Endothelial cell of umbilical vein (primary cell): ENCODE measurements at regions not wholly inside any gene's neighbourhood (a gene's known extent, or its start where the extent isn't known, plus 50 kb on each side); places are given as distances from the start of the nearest gene placed in this dataset.

Experiments used
- CTCF ChIP-seq, 2 donors: IDR thresholded peaks; 1 replicate in 1 of 2; 2 replicates in 1 of 2; pipeline ENCODE4 v1.5.1; 2011; ENCODE audit warnings: low read length in 2 of 2, mild to moderate bottlenecking in 2 of 2, moderate library complexity in 2 of 2, control low read depth in 1 of 2, inconsistent platforms in 1 of 2, low read depth in 1 of 2; ENCODE audit not compliant: insufficient read depth in 1 of 2; ENCODE audit errors: extremely low read depth in 1 of 2
- GATA2 ChIP-seq: IDR thresholded peaks from 2 replicates; pipeline ENCODE4 v1.7.0; 2011; ENCODE audit warnings: low read depth, mild to moderate bottlenecking, moderate library complexity, mixed read lengths, low read length; ENCODE audit not compliant: insufficient read length, insufficient read depth
- POLR2A ChIP-seq: IDR thresholded peaks from 2 replicates; pipeline ENCODE4 v1.6.1; 2012; ENCODE audit warnings: low read depth, mild to moderate bottlenecking, control low read depth, low read length
- POLR2AphosphoS5 ChIP-seq: IDR thresholded peaks from 2 replicates; pipeline ENCODE4 v1.6.1; 2012; ENCODE audit warnings: low read depth, mild to moderate bottlenecking, control low read depth, low read length, moderate library complexity; ENCODE audit not compliant: insufficient read depth

GRCh38 chr2:223283771-223284170 lies 231.8 kb downstream of the KCNE4 start:
- TF ChIP-seq CTCF (IDR thresholded peaks at IDR 0.05; ENCODE audit: extremely low read depth in 1 of 2, insufficient read depth in 1 of 2, low read depth in 1 of 2, low read length in 2 of 2) (no peak), POLR2AphosphoS5 (no peak), GATA2 (no peak), POLR2A (no peak)
